Adrenal gland (tissue), 5 donors: ENCODE measurements at regions not wholly inside any gene's neighbourhood (a gene's known extent, or its start where the extent isn't known, plus 50 kb on each side); places are given as distances from the start of the nearest gene placed in this dataset.

Experiments
- CTCF ChIP-seq, 6 experiments: fragments of 450-650 bp in 4 of 6; fragments of 200-600 bp in 2 of 6; sonication (generic) in 1 of 6; IDR thresholded peaks; 1 replicate in 5 of 6; 2 replicates in 1 of 6; pipeline versions ENCODE4 v1.5.1 to v1.8.0; 2016 to 2021; ENCODE audit warnings: antibody characterized with exemption in 6 of 6, mild to moderate bottlenecking in 2 of 6, moderate library complexity in 1 of 6
- POLR2A ChIP-seq, 2 donors: fragments of 450-650 bp; IDR thresholded peaks; one replicate each; pipeline ENCODE4 v1.6.1; 2017; ENCODE audit warnings: antibody characterized with exemption in 2 of 2, mild to moderate bottlenecking in 2 of 2, moderate library complexity in 1 of 2
- donor health status: DM: no; HTN: no; CAD: no.

- TF ChIP-seq CTCF (IDR thresholded peaks at IDR 0.05) = no peak
- no peak for TF ChIP-seq POLR2A (IDR thresholded peaks at IDR 0.05)
Observed at GRCh38 chr11:104584823-104585222, 313.4 kb downstream of the CASP12 start.
